A673 (cell line): ENCODE measurements at regions not wholly inside any gene's neighbourhood (a gene's known extent, or its start where the extent isn't known, plus 50 kb on each side); places are given as distances from the start of the nearest gene placed in this dataset.

Experiments
- CTCF ChIP-seq: fragments of 300-800, 200-600 bp; sonication (generic); conservative IDR thresholded peaks from 2 replicates; pipeline ENCODE4 v1.5.1; 2017; ENCODE audit warnings: low read depth, mild to moderate bottlenecking, antibody characterized with exemption, low read length, moderate library complexity, mixed read lengths
- EZH2 ChIP-seq: fragments of 200-600 bp; sonication (generic); IDR thresholded peaks from 2 replicates; pipeline ENCODE4 v1.6.1; 2017; ENCODE audit warnings: borderline replicate concordance, low read depth, mild to moderate bottlenecking, mixed read lengths, antibody characterized with exemption, low read length; ENCODE audit not compliant: poor library complexity, severe bottlenecking

GRCh38 chr11:104614961-104615360 lies 283.3 kb downstream of the CASP12 start:
- no peak for TF ChIP-seq CTCF
- TF ChIP-seq EZH2, result no peak
